Karpas-422 (cell line): ENCODE measurements at regions not wholly inside any gene's neighbourhood (a gene's known extent, or its start where the extent isn't known, plus 50 kb on each side); places are given as distances from the start of the nearest gene placed in this dataset.
"Not testable (repeated sequence)": the region's sequence is repeated elsewhere in the genome, so short reads cannot be mapped to it uniquely, and the experiment has no call there.

ENCODE experiments used
- DNase-seq: peaks from one replicate; pipeline ENCODE4 v3.0.0-alpha.2; 2015
- H2AFZ ChIP-seq: fragments of 200-600 bp; sonication (generic); 2 replicates; pipeline ENCODE4 v1.6.1; 2014; ENCODE audit warnings: antibody characterized with exemption, low read length, mixed read lengths
- H3K27ac ChIP-seq: fragments of 200-600 bp; sonication (generic); 2 replicates; pipeline ENCODE4 v1.5.1; 2014; ENCODE audit warnings: mild to moderate bottlenecking, low read length, moderate library complexity
- H3K27me3 ChIP-seq: fragments of 200-600 bp; sonication (generic); 2 replicates; pipeline ENCODE4 v1.6.1; 2014; ENCODE audit warnings: low read length, mixed read lengths
- H3K36me3 ChIP-seq: fragments of 200-600 bp; sonication (generic); 2 replicates; pipeline ENCODE4 v1.6.1; 2014; ENCODE audit warnings: low read length, mixed read lengths; ENCODE audit not compliant: insufficient read depth
- H3K4me1 ChIP-seq: fragments of 200-600 bp; sonication (generic); 2 replicates; pipeline ENCODE4 v1.6.1; 2014; ENCODE audit warnings: mild to moderate bottlenecking, low read length, mixed read lengths
- H3K4me2 ChIP-seq: fragments of 200-600 bp; sonication (generic); 2 replicates; pipeline ENCODE4 v1.6.1; 2014; ENCODE audit warnings: low read length, low read depth, mild to moderate bottlenecking; ENCODE audit not compliant: poor library complexity, severe bottlenecking
- H3K4me3 ChIP-seq: fragments of 200-600 bp; sonication (generic); 2 replicates; pipeline ENCODE4 v1.5.1; 2014; ENCODE audit warnings: mild to moderate bottlenecking, antibody characterized with exemption, low read length, mixed read lengths
- H3K79me2 ChIP-seq: fragments of 200-600 bp; sonication (generic); 2 replicates; pipeline ENCODE4 v1.6.1; 2014; ENCODE audit warnings: mild to moderate bottlenecking, low read length, mixed read lengths
- H3K9ac ChIP-seq: fragments of 200-600 bp; sonication (generic); 2 replicates; pipeline ENCODE4 v1.6.0; 2014; ENCODE audit warnings: low read length
- H3K9me2 ChIP-seq: fragments of 200-600 bp; sonication (generic), shearing (Covaris generic); replicated peaks from 2 replicates; pipeline ENCODE4 v1.6.0; 2014; ENCODE audit warnings: mild to moderate bottlenecking, low read length, moderate library complexity; ENCODE audit not compliant: insufficient read depth
- H3K9me3 ChIP-seq: fragments of 300-700, 200-600 bp; sonication (generic); 2 replicates; pipeline ENCODE4 v1.6.1; 2014; ENCODE audit warnings: low read length, mixed read lengths
- H4K20me1 ChIP-seq: fragments of 200-600 bp; sonication (generic); 2 replicates; pipeline ENCODE4 v1.6.1; 2014; ENCODE audit warnings: mild to moderate bottlenecking, antibody characterized with exemption, low read length, low read depth; ENCODE audit not compliant: insufficient read depth

GRCh38 chr13:82164780-82165395, 1717.4 kb downstream of the SLITRK1 start:
- not testable (repeated sequence) for H3K36me3 ChIP-seq, H4K20me1 ChIP-seq, H3K4me2 ChIP-seq, H2AFZ ChIP-seq, H3K4me1 ChIP-seq, H3K27ac ChIP-seq, H3K9me2 ChIP-seq, DNase-seq, H3K4me3 ChIP-seq, H3K27me3 ChIP-seq, H3K9ac ChIP-seq, H3K79me2 ChIP-seq
- peaks cover 29% of the 10 kb centered on the region for H3K9me3 ChIP-seq

GRCh38 chr13:82147526-82147925, 1734.7 kb downstream of the SLITRK1 start:
- Histone ChIP-seq H3K4me3 (no peak overlapping the region), H4K20me1 (no peaks in the 10 kb centered on the region), H3K9me3 (peaks cover 30% of the 10 kb centered on the region), H2AFZ (no peak overlapping the region), H3K36me3 (no peaks in the 10 kb centered on the region), H3K27me3 (no peaks in the 10 kb centered on the region), H3K9ac (no peak overlapping the region), H3K4me1 (no peaks in the 10 kb centered on the region), H3K27ac (no peak overlapping the region), H3K79me2 (no peaks in the 10 kb centered on the region), H3K4me2 (no peak overlapping the region), H3K9me2 (no peaks in the 10 kb centered on the region)
- DNase-seq = no peak

- no peaks in the 10 kb centered on the region for H3K36me3 ChIP-seq
- H3K79me2 ChIP-seq = no peaks in the 10 kb centered on the region
- H3K9me3 ChIP-seq = peaks cover 19% of the 10 kb centered on the region
- H4K20me1 ChIP-seq = no peaks in the 10 kb centered on the region
- no peaks in the 10 kb centered on the region for H3K4me1 ChIP-seq
- H3K9ac ChIP-seq = no peak overlapping the region
- H2AFZ ChIP-seq = no peak overlapping the region
- no peak overlapping the region for H3K4me3 ChIP-seq
- H3K27ac ChIP-seq = no peak overlapping the region
- no peak for DNase-seq
- no peak overlapping the region for H3K4me2 ChIP-seq
- H3K9me2 ChIP-seq = no peaks in the 10 kb centered on the region
- H3K27me3 ChIP-seq = no peaks in the 10 kb centered on the region
Measured at GRCh38 chr13:82136880-82137279, 1745.4 kb downstream of the SLITRK1 start.

- H3K9me3 ChIP-seq = peaks cover 26% of the 10 kb centered on the region
- H3K27me3 ChIP-seq = no peaks in the 10 kb centered on the region
- H3K9ac ChIP-seq = no peak overlapping the region
Measured at GRCh38 chr13:82129281-82129680, 1753.0 kb downstream of the SLITRK1 start.

GRCh38 chr13:82118589-82118988, 1763.7 kb downstream of the SLITRK1 start:
- H3K4me2 ChIP-seq = no peak overlapping the region
- peaks cover 18% of the 10 kb centered on the region; the same call in 1 of the 2 replicates for H3K9me3 ChIP-seq
- no peak overlapping the region for H3K9ac ChIP-seq
- H4K20me1 ChIP-seq = no peaks in the 10 kb centered on the region
- no peak overlapping the region for H2AFZ ChIP-seq
- no peaks in the 10 kb centered on the region for H3K36me3 ChIP-seq
- no peak for DNase-seq
- no peaks in the 10 kb centered on the region for H3K4me1 ChIP-seq
- no peaks in the 10 kb centered on the region for H3K9me2 ChIP-seq
- no peak overlapping the region for H3K4me3 ChIP-seq
- H3K79me2 ChIP-seq = no peaks in the 10 kb centered on the region
- H3K27me3 ChIP-seq = no peaks in the 10 kb centered on the region
- H3K27ac ChIP-seq = no peak overlapping the region

More at GRCh38 chr13:82129281-82129680, 1753.0 kb downstream of the SLITRK1 start:
- H2AFZ ChIP-seq = no peak overlapping the region
- H3K9me2 ChIP-seq = no peaks in the 10 kb centered on the region
- no peak for DNase-seq
- no peaks in the 10 kb centered on the region for H4K20me1 ChIP-seq
- no peaks in the 10 kb centered on the region for H3K36me3 ChIP-seq
- no peaks in the 10 kb centered on the region for H3K4me1 ChIP-seq
- H3K27ac ChIP-seq = no peak overlapping the region
- no peak overlapping the region for H3K4me3 ChIP-seq
- no peaks in the 10 kb centered on the region for H3K79me2 ChIP-seq
- H3K4me2 ChIP-seq = no peak overlapping the region

GRCh38 chr13:82116422-82116989, 1765.8 kb downstream of the SLITRK1 start:
- no peaks in the 10 kb centered on the region for H3K9me2 ChIP-seq
- no peaks in the 10 kb centered on the region for H3K36me3 ChIP-seq
- H3K4me2 ChIP-seq = no peak overlapping the region
- H4K20me1 ChIP-seq = no peaks in the 10 kb centered on the region
- peaks cover 8% of the 10 kb centered on the region; the same call in 1 of the 2 replicates for H3K9me3 ChIP-seq
- no peaks in the 10 kb centered on the region for H3K4me1 ChIP-seq
- no peak overlapping the region for H3K27ac ChIP-seq
- H2AFZ ChIP-seq = no peak overlapping the region
- H3K4me3 ChIP-seq = no peak overlapping the region
- no peaks in the 10 kb centered on the region for H3K79me2 ChIP-seq
- DNase-seq = no peak
- H3K9ac ChIP-seq = no peak overlapping the region
- no peaks in the 10 kb centered on the region for H3K27me3 ChIP-seq

- no peaks in the 10 kb centered on the region for H3K36me3 ChIP-seq
- H3K9me3 ChIP-seq = peaks cover 7% of the 10 kb centered on the region; the same call in 1 of the 2 replicates
- no peaks in the 10 kb centered on the region for H3K9me2 ChIP-seq
- no peak overlapping the region for H2AFZ ChIP-seq
- no peaks in the 10 kb centered on the region for H3K27me3 ChIP-seq
- no peak overlapping the region for H3K4me3 ChIP-seq
- H3K79me2 ChIP-seq = no peaks in the 10 kb centered on the region
- no peak overlapping the region for H3K27ac ChIP-seq
- H3K9ac ChIP-seq = no peak overlapping the region
- no peak for DNase-seq
- H3K4me2 ChIP-seq = no peak overlapping the region
- no peaks in the 10 kb centered on the region for H4K20me1 ChIP-seq
- H3K4me1 ChIP-seq = no peaks in the 10 kb centered on the region
Measured at GRCh38 chr13:82115391-82115790, 1766.9 kb downstream of the SLITRK1 start.

GRCh38 chr13:82096256-82096655, 1755.3 kb upstream of the SPRY2 start:
- H3K4me3 ChIP-seq = no peak overlapping the region
- no peak overlapping the region for H3K9ac ChIP-seq
- DNase-seq = no peak
- H3K9me2 ChIP-seq = no peaks in the 10 kb centered on the region
- H3K4me1 ChIP-seq = no peaks in the 10 kb centered on the region
- H3K27ac ChIP-seq = no peak overlapping the region
- H3K36me3 ChIP-seq = no peaks in the 10 kb centered on the region
- H3K27me3 ChIP-seq = no peaks in the 10 kb centered on the region
- no peaks in the 10 kb centered on the region for H4K20me1 ChIP-seq
- H3K9me3 ChIP-seq = peaks cover 26% of the 10 kb centered on the region
- no peaks in the 10 kb centered on the region for H3K79me2 ChIP-seq
- no peak overlapping the region for H2AFZ ChIP-seq
- H3K4me2 ChIP-seq = no peak overlapping the region
